HG03432 (cell line): ENCODE measurements at regions not wholly inside any gene's neighbourhood (a gene's known extent, or its start where the extent isn't known, plus 50 kb on each side); places are given as distances from the start of the nearest gene placed in this dataset.
"Not testable (repeated sequence)": the region's sequence is repeated elsewhere in the genome, so short reads cannot be mapped to it uniquely, and the experiment has no call there.

ENCODE experiments used
- ATAC-seq: cut with Tn5 transposase; IDR thresholded peaks from one replicate; pipeline ENCODE4 v1.9.1; 2021; ENCODE audit warnings: mild to moderate bottlenecking, moderate library complexity; ENCODE audit not compliant: unreplicated experiment

DNA sequence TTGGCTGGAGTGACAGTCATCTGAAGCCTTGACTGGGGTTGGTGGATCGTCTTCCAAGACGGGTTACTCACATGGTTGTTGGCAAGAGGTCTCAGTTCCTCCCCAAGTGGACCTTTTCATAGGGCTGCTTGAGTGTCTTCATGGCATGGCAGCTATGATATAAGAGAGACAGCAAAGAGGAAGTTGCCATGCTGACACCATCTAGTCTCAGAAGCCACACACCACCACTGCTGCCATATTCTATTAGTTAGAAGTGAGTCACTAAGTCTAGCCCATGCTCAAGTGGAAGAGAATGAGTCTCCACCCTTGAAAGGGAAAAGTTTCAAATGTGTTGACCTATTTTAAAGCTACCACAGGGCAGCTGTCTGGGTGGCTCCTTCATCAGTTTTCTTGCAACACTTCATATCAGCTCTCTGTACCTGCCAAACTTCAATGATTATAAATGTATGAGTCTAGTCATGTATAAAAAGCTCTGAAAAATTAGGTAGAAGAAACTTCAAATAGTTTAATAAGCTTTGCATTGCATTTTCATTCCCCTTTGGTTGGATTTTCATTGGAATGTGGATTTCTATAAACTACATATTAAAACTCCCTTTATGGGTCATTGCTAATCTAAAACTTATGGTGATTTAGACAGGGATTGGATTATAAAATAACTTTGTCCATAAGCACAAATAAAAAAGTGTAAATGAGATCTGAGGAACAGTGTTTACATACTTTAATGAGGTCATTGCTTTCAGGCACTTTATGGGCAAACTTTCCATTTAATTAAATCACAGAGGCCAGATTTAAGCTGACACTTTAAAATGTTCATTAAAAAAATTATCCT, 68.0 kb upstream of the ATXN3L start:
- no peak for ATAC-seq

- ATAC-seq: no peak
Measured at GRCh38 chrX:13386636-13387035, 66.8 kb upstream of the ATXN3L start.

DNA sequence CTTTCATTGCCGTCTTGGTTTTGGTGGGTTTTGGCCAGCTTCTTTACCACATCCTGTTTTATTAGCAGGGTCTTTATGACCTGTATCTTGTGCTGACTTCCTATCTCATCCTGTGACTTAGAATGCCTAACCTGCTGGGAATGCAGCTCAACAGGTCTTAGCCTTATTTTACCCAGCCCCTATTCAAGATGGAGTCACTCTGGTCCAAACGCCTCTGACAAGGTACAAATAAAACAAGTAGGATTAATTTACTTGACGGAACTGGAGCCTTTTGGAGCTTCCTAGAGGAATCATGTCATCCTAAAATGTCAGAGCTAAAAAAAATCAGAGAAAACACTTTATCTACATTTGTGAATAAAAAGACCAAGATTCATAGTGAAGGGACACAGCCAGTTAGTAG, 66.2 kb upstream of the ATXN3L start:
- ATAC-seq: no peak

DNA sequence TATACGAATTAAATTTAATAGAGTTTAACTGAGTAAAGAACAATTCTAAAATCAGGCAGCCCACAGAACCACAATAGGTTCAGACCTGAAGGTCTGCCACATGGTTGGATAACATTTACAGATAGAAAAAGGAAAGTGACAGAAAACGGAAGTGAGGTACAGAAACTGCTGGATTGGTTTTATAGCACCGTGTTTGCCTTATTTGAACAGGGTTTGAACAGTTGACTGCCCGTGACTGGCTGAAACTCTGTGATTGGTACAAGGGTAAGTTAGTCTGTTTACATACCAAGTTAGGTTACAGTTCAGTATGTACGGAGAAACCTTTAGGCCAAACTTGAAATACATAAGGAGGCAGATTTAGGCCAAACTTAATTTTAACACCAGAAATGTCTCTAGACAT, 64.1 kb upstream of the ATXN3L start:
- ATAC-seq: no peak

DNA sequence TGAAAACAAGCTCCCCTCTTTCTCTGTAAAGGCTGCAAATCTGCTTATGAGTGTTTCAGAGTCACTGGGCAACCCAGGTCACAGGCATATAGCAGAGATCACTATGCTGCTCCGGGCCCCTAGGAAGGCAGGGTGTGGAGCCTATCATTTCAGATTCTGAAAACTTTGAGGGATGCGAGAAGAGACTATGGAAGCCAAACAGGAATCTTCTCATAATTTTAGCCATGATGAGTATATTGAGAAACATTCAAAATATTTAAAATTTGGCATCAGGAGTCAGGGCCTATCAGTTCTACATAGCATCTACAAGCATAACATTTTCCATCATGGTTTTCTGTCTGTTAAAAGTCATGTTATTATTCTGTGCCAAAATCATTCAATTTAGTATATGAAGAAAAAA, 61.7 kb upstream of the ATXN3L start:
- no peak for ATAC-seq

DNA sequence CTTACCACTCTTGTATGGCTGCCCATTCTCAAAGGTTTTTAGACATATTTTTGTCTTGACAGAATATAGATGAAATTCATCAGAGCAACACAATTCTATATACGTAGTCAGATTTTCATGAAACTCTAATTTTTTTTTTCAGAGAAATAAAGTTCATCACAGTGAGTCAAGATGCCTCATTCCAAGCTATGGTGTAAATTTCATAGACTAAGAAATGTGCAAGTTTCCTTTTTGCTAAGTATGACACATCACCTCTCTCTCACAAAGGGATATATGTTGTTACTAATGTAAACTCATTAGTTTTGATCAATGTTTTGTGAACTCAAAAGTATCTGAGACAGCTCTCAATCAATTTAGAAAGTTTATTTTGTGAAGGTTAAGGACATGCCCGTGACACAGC, 60.4 kb upstream of the ATXN3L start:
- no peak for ATAC-seq

- ATAC-seq: not testable (repeated sequence)
Measured at GRCh38 chrX:13378562-13379518, 59.0 kb upstream of the ATXN3L start.

DNA sequence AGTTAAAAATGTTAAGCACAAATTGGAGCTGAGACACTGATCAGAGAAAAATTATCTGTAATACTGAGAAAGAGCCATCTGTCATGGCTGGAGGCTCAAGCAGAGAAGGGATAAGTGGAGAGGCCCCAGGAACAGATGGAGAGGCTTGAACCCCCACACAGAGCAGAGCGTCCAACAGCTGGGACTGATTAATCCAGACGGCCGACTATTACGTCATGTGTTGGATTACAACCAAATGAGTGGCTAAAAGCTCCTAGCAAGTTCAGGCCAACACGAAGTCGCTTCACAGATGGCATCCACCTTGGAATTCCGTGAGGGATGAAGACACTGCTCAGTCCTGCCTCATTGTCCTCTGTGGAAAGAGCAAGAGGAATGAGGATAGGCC, 57.7 kb upstream of the ATXN3L start:
- no peak for ATAC-seq

- ATAC-seq: no peak
Measured at GRCh38 chrX:13376857-13377549, 57.1 kb upstream of the ATXN3L start.

GRCh38 chrX:13375596-13375995, 55.7 kb upstream of the ATXN3L start:
- not testable (repeated sequence) for ATAC-seq

- ATAC-seq: no peak
Measured at GRCh38 chrX:13374364-13374763, 54.5 kb upstream of the ATXN3L start.

DNA sequence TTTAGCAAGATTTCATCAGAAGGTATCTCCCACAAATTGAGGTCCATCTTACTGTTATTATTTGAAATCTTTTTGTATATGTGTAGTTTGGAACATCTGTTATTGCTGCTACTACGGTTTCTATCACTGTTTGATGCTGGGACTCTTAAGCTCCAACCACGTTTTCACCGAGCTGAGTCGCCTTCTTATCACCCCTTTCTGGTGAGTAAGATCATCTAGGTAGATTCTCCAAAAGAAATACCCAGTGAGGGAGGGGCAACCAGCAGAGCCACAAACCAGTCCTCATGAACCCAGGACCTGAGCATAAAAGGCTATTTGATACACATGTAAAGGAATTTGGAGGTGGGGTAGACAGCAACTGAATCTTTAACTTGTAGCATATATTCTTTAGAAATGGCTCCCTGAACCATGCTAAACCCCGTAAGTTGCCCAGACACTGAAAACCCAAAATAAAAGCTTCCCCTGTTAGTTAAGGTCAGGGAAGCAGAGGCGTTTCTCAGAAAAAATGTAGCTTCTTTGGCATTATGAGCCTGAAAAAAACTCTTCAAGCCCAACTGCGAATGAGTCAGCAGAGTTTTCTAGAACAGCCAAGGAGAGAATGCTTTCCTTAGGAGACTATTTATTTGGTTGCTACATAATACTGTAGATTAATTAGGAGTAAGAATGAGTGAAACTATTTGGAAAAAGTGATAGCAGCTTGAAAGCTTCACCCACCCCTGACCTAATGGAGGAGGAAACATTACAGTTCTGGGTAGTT, 53.8 kb upstream of the ATXN3L start:
- no peak for ATAC-seq

DNA sequence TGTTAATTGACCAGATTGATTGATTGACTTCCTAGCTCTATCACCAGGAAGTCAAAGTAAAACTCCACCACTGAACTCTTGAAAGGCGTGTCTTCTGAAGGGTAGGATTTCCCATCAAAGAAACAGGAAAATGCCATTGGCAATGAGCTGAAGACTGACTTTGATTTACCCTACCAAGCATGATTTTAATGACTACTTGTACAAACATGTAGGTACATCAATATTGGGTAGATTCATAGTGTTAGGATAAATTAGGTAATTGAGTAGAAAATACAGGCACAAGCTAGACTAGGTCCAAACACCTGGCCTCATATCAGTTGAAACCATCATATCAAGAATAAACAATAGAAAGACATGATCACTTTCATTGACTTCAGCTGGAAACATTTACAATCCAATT, 53.2 kb upstream of the ATXN3L start:
- no peak for ATAC-seq

GRCh38 chrX:13372203-13372980, 52.5 kb upstream of the ATXN3L start:
- ATAC-seq: no peak

DNA sequence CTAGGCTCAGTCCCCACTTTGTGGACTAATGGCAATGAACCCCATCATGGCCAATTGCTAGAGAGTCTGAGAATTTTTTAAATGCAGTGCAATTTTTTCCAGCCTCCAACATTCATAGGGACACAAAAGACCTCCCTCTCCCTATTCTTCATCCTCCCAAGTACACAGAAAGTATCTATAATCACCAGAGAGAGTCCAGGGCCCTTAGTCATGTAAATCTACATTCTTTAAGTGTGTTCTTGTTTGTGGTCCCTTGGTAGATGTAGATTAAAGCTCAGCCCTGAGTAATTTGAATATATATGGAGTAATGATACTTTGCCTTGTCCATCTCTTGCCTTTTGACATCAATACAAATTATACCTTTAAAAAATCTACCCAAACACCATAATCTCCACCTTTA, 51.3 kb upstream of the ATXN3L start:
- ATAC-seq: no peak

DNA sequence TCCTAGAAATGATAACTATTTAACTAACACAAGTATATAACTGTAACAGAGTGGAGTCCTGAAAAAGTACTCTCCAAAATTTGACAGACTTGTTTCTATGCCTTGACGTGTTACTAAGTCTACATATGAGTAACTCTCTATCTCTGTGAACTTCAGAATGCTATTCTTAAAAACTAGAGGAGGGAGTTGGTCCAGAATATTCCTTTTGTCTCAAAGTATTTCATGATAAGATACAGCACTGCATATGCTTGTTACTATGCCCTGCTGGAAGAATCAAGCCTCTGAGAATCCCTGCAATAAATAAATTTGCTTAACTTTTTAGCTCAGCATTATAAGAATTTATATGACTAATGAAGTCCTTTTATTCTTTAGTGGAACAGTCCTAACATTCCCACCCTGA, 50.9 kb upstream of the ATXN3L start:
- no peak for ATAC-seq
